GM21367 (cell line): ENCODE measurements at regions not wholly inside any gene's neighbourhood (a gene's known extent, or its start where the extent isn't known, plus 50 kb on each side); places are given as distances from the start of the nearest gene placed in this dataset.
"Not testable (repeated sequence)": the region's sequence is repeated elsewhere in the genome, so short reads cannot be mapped to it uniquely, and the experiment has no call there.

Source experiments
- ATAC-seq: cut with Tn5 transposase; IDR thresholded peaks from one replicate; pipeline ENCODE4 v1.9.1; 2021; ENCODE audit not compliant: unreplicated experiment

- ATAC-seq: no peak
Measured at GRCh38 chr10:28387140-28387539, 84.3 kb upstream of the MPP7 start.

- ATAC-seq: no peak
Measured at GRCh38 chr10:28391283-28391682, 88.4 kb upstream of the MPP7 start.

GRCh38 chr10:28393956-28394568 lies 91.2 kb upstream of the MPP7 start:
- peak; percentile 75 for ATAC-seq

DNA sequence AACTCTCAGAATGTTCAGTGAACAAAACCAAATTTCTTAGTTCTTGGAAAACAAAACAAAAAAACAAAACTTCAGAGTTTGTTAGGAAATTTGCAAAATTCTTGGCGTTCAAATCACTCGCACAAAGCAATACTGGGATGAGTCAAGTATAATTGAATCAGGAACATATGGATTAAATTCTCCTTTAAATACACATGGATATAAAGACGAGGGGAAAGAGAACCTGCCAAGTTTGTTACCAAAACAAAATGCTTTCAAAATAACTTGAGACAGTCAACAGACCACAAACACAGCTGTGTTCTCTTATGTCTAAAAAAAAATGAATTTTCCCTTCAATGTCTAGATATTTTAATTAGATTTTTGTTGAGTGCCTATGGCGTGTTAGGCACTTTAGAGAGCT lies 93.5 kb upstream of the MPP7 start:
- no peak for ATAC-seq

- no peak for ATAC-seq
Measured at GRCh38 chr10:28397229-28397628, 94.4 kb upstream of the MPP7 start.

DNA sequence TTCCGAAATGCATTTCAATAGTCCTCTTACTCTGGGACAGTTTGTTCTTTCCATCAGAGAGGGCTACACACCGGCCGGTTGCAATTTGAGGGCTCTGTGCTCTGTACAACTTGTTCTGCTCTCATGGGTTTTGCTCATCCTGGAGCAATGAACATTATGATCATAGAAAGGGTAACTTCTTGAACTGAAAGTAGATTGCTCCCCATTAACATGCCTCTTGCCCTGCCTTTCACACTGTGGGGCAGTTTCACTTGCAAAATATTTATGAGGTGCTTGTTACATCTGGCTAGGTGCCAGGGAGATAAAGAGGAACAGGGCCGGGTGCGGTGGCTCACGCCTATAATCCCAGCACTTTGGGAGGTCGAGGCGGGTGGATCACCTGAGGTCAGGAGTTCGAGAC lies 97.3 kb upstream of the MPP7 start:
- no peak for ATAC-seq

DNA sequence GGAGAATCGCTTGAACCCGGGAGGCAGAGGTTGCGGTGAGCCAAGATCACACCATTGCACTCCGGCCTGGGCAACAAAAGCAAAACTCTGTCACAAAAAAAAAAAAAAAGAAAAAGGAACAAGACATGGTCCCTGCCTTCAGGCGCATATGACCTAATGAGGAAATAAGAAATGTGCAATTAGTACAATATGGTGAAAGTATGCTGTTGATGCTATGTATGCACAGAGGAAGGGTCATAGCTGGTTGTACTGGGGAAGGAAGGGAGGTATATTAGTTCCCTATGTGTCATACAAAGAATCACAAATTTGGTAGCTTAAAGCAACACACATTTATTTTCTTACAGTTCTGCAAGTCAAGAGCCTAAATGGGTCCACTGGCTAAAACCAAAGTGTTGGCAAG lies 97.8 kb upstream of the MPP7 start:
- ATAC-seq: no peak

- ATAC-seq: not testable (repeated sequence)
Measured at GRCh38 chr10:28402611-28403073, 99.8 kb upstream of the MPP7 start.

- ATAC-seq: no peak
Measured at GRCh38 chr10:28403090-28403489, 100.2 kb upstream of the MPP7 start.

- no peak for ATAC-seq
Measured at GRCh38 chr10:28408237-28408777, 105.4 kb upstream of the MPP7 start.

DNA sequence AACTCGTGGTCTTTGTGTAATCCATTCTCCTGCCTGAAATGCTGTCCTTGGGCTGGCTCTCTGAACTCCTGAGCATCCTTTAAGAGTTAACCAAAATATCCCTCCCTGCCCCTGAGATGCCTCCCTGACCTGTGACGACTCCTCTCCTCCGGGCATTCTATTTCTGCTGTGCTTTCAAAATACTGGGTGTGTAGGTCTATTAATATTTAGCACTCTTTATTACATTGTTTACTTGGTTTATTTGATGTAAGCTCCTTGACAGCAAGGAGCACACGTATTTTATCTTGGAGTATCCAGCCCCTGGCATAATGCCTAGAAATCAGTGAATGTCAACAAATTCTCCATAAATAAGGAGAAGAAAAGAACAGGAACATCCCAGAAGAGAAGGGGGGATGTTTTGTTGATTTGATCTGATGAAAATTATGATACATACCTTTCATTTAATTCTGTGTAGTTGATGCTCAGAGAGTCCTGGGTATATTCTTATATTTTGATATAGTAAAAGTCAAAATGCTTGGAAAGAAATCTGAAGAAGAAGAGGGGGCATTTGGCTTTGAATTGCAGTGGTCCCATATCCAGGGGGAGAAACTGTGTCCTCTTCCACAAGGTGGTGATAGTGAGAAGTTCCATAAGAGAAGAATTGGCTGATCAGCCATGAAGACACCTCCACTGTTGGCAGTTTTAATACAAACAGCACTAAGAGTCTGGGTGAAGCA lies 107.7 kb upstream of the MPP7 start:
- ATAC-seq: no peak

GRCh38 chr10:28411136-28411460 lies 108.2 kb upstream of the MPP7 start:
- no peak for ATAC-seq

DNA sequence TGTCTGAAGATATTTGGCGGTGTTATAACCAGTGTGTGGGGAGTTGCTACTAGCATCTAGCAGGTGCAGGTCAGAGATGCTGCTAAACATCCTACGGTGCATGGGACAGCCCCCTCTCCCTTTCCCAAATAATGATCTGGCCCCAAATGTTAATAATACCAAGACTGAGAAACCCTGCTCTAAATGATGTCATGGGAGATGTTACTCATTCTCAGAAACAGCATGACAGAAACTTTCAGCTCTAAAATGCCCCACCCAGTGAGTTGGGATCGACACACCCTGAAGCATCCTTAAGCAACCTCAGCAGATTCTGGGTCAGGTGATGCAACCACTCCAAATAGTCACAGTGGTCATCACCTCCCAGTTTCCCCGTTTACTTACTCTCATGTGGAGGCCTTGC lies 108.8 kb upstream of the MPP7 start:
- ATAC-seq: peak; percentile 56

DNA sequence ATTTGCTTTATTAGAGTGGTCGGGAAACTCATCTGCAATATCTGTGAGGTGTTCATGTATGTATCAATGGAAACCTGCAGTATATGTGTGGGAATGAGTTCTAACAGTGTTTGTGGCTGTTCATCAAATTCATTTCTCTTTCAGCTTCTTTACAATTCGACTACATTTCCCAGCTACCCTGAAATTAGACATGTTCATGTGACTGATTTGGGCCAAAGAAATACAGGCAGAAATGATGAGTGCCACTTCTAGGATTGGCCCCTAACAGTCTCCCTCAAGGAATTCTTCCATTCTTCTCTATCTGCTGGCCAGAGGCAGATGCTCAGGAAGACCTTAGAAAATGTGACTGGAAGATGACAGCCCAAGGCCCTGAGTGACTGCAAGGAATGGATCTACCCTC lies 114.8 kb upstream of the WAC start:
- ATAC-seq: no peak

DNA sequence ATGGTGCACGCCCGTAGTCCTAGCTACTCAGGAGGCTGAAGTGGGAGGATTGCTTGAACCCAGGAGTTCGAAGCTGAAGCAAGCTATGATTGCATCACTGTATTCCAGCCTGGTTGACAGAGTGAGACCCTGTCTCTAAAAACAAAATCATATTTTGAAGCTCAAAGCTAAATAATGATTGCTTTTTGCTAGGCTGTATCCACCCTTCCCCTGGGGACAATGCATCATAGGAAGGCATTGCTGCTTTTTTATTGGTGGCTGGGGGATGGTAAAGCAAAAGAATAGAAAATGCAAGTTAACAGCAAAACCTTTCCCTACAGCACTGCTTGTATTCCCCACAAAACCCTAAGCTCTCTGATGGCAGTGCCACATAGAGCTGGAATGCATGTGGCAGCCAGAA lies 107.5 kb upstream of the WAC start:
- no peak for ATAC-seq

- no peak for ATAC-seq
Measured at GRCh38 chr10:28426392-28427159, 106.3 kb upstream of the WAC start.

- no peak for ATAC-seq
Measured at GRCh38 chr10:28427376-28427775, 105.5 kb upstream of the WAC start.

DNA sequence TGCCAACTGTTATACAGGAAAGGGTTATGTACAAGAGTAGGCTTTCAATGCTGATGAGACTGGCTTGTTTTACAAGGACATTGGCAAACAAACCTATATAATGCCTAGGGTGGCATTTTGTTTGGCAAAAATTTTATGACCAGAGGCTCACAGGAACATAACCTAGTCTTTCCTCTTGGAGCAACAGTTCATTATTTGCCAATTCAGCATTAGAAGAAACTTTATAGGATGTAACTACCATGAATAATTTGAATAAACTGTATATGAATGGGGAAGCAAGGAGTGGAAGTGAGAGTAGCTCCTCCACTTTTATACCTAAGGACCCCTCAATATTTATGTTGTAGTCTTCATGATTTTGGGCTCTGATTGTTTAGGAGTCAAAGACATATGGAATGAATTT lies 103.9 kb upstream of the WAC start:
- ATAC-seq: no peak

GRCh38 chr10:28429573-28430216 lies 103.2 kb upstream of the WAC start:
- ATAC-seq: no peak

- ATAC-seq: no peak
Measured at GRCh38 chr10:28431139-28431538, 101.8 kb upstream of the WAC start.

DNA sequence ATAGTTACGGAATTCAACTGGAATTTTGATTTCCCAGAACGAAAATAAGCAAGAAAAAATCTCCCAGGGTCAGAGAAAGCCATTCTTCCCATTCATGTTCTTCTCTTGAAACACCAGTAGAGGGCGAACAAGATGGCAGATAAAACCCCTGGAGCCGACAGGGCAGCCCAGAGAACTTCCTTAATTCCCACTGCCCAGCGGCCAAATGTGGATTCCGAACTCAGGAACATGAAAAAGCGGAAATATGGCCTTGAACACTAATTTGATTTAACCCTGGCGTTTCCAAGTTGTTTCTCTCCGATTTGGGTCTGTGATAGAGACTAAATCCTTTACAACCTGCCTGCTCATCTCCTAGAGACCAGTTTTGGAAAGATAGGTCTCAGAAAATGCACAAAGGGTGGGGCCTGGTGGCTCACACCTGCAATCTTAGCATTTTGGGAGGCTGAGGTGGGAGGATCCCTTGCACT lies 100.7 kb upstream of the WAC start:
- ATAC-seq: no peak
